ENCODE measurements at regions not wholly inside any gene's neighbourhood (a gene's known extent, or its start where the extent isn't known, plus 50 kb on each side); places are given as distances from the start of the nearest gene placed in this dataset.

- H3K27ac Mint-ChIP-seq (ENCODE audit: unreplicated experiment): peak overlapping the region; percentile 88
- Histone ChIP-seq H3K27me3 (ENCODE audit: insufficient read depth, low read length) (no peaks in the 10 kb centered on the region), H3K9me3 (ENCODE audit: insufficient read depth, low read depth, low read length) (no peaks in the 10 kb centered on the region), H2AFZ (ENCODE audit: low read depth, low read length) (no peak overlapping the region), H3K4me1 (ENCODE audit: insufficient read depth, low read length) (peaks cover 15% of the 10 kb centered on the region), H3K4me2 (ENCODE audit: low read length) (no peak overlapping the region), H3K9ac (ENCODE audit: low read length) (no peak overlapping the region), H4K20me1 (ENCODE audit: insufficient read depth, low read length) (no peaks in the 10 kb centered on the region), H3K27ac (ENCODE audit: low read depth, low read length) (peak overlapping the region; percentile 67), H3K79me2 (ENCODE audit: insufficient read depth, low read length) (no peaks in the 10 kb centered on the region), H3K36me3 (ENCODE audit: insufficient read depth, low read length) (no peaks in the 10 kb centered on the region), H3K4me3 (ENCODE audit: insufficient read depth, low read depth, low read length) (no peak overlapping the region)
- DNase-seq (ENCODE audit: low read depth): no peak
- H3K36me3 Mint-ChIP-seq (ENCODE audit: low read depth, unreplicated experiment): no peaks in the 10 kb centered on the region
- H3K4me1 Mint-ChIP-seq (ENCODE audit: low read depth, unreplicated experiment): peaks cover 6% of the 10 kb centered on the region
- peaks cover 1% of the 10 kb centered on the region for H3K27me3 Mint-ChIP-seq (ENCODE audit: low read depth, unreplicated experiment)
- FAIRE-seq: no peak
- H3K9me3 Mint-ChIP-seq (ENCODE audit: unreplicated experiment): peaks cover 4% of the 10 kb centered on the region
- TF ChIP-seq, protein P1, sequence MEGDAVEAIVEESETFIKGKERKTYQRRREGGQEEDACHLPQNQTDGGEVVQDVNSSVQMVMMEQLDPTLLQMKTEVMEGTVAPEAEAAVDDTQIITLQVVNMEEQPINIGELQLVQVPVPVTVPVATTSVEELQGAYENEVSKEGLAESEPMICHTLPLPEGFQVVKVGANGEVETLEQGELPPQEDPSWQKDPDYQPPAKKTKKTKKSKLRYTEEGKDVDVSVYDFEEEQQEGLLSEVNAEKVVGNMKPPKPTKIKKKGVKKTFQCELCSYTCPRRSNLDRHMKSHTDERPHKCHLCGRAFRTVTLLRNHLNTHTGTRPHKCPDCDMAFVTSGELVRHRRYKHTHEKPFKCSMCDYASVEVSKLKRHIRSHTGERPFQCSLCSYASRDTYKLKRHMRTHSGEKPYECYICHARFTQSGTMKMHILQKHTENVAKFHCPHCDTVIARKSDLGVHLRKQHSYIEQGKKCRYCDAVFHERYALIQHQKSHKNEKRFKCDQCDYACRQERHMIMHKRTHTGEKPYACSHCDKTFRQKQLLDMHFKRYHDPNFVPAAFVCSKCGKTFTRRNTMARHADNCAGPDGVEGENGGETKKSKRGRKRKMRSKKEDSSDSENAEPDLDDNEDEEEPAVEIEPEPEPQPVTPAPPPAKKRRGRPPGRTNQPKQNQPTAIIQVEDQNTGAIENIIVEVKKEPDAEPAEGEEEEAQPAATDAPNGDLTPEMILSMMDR (IDR thresholded peaks at IDR 0.05; ENCODE audit: insufficient read depth, low read depth, low read length): no peak
- no peak for TF ChIP-seq EZH2 (IDR thresholded peaks at IDR 0.05; ENCODE audit: insufficient read depth, low read length)
- H3K4me3 Mint-ChIP-seq (ENCODE audit: unreplicated experiment): no peak overlapping the region
Observed at GRCh38 chr3:3559786-3560185, 239.4 kb upstream of the LRRN1 start.

DNA sequence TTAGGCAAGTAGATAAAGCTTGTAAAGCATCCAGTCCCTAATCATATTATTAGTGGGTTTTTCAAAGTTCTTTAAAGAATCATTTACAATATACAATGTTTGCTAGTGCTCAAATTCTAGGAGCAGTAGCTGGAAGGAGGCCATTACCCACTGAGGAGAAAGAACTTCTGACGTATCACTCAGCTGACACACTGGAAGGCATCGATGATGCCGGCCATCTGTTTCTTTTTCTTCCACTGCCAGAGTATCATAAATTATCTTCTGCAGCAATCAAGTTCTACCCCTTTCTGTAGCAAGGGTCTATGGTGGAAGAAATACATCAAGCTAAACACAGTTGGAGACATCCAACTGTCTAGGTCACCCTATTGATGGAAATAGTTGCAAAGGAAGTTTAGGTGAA lies 243.2 kb upstream of the LRRN1 start:
- Histone ChIP-seq H3K9me3 (ENCODE audit: insufficient read depth, low read depth, low read length) (no peaks in the 10 kb centered on the region), H3K4me1 (ENCODE audit: insufficient read depth, low read length) (peaks cover 32% of the 10 kb centered on the region), H3K9ac (ENCODE audit: low read length) (no peak overlapping the region), H3K4me2 (ENCODE audit: low read length) (no peak overlapping the region), H4K20me1 (ENCODE audit: insufficient read depth, low read length) (no peaks in the 10 kb centered on the region), H2AFZ (ENCODE audit: low read depth, low read length) (no peak overlapping the region), H3K36me3 (ENCODE audit: insufficient read depth, low read length) (no peaks in the 10 kb centered on the region), H3K27me3 (ENCODE audit: insufficient read depth, low read length) (no peaks in the 10 kb centered on the region), H3K4me3 (ENCODE audit: insufficient read depth, low read depth, low read length) (no peak overlapping the region), H3K79me2 (ENCODE audit: insufficient read depth, low read length) (no peaks in the 10 kb centered on the region), H3K27ac (ENCODE audit: low read depth, low read length) (no peak overlapping the region)
- no peaks in the 10 kb centered on the region for H3K27me3 Mint-ChIP-seq (ENCODE audit: low read depth, unreplicated experiment)
- no peak for FAIRE-seq
- no peak overlapping the region for H3K4me3 Mint-ChIP-seq (ENCODE audit: unreplicated experiment)
- no peak overlapping the region for H3K27ac Mint-ChIP-seq (ENCODE audit: unreplicated experiment)
- peaks cover 6% of the 10 kb centered on the region for H3K4me1 Mint-ChIP-seq (ENCODE audit: low read depth, unreplicated experiment)
- H3K9me3 Mint-ChIP-seq (ENCODE audit: unreplicated experiment): peaks cover 2% of the 10 kb centered on the region
- peak; percentile 37 for DNase-seq (ENCODE audit: low read depth)
- TF ChIP-seq, protein P1 (IDR thresholded peaks at IDR 0.05; ENCODE audit: insufficient read depth, low read depth, low read length): no peak
- TF ChIP-seq EZH2 (IDR thresholded peaks at IDR 0.05; ENCODE audit: insufficient read depth, low read length): no peak
- no peaks in the 10 kb centered on the region for H3K36me3 Mint-ChIP-seq (ENCODE audit: low read depth, unreplicated experiment)

GRCh38 chr3:3553236-3553635 lies 246.0 kb upstream of the LRRN1 start:
- Mint-ChIP-seq H3K27ac (ENCODE audit: unreplicated experiment) (no peak overlapping the region), H3K36me3 (ENCODE audit: low read depth, unreplicated experiment) (no peaks in the 10 kb centered on the region), H3K27me3 (ENCODE audit: low read depth, unreplicated experiment) (no peaks in the 10 kb centered on the region), H3K9me3 (ENCODE audit: unreplicated experiment) (peaks cover 2% of the 10 kb centered on the region), H3K4me3 (ENCODE audit: unreplicated experiment) (no peak overlapping the region), H3K4me1 (ENCODE audit: low read depth, unreplicated experiment) (peaks cover 3% of the 10 kb centered on the region)
- DNase-seq (ENCODE audit: low read depth) (peak; percentile 63), FAIRE-seq (no peak)
- H3K27me3 ChIP-seq (ENCODE audit: insufficient read depth, low read length): no peaks in the 10 kb centered on the region
- H3K9me3 ChIP-seq (ENCODE audit: insufficient read depth, low read depth, low read length): no peaks in the 10 kb centered on the region
- no peak for TF ChIP-seq EZH2 (IDR thresholded peaks at IDR 0.05; ENCODE audit: insufficient read depth, low read length)
- TF ChIP-seq, protein P1 (IDR thresholded peaks at IDR 0.05; ENCODE audit: insufficient read depth, low read depth, low read length): no peak
- no peak overlapping the region for H2AFZ ChIP-seq (ENCODE audit: low read depth, low read length)
- H3K36me3 ChIP-seq (ENCODE audit: insufficient read depth, low read length): no peaks in the 10 kb centered on the region
- no peaks in the 10 kb centered on the region for H4K20me1 ChIP-seq (ENCODE audit: insufficient read depth, low read length)
- H3K4me3 ChIP-seq (ENCODE audit: insufficient read depth, low read depth, low read length): peak overlapping the region; percentile 26
- peak overlapping the region; percentile 72 for H3K4me2 ChIP-seq (ENCODE audit: low read length)
- H3K4me1 ChIP-seq (ENCODE audit: insufficient read depth, low read length): peaks cover 23% of the 10 kb centered on the region
- peak overlapping the region; percentile 69 for H3K27ac ChIP-seq (ENCODE audit: low read depth, low read length)
- H3K79me2 ChIP-seq (ENCODE audit: insufficient read depth, low read length): no peaks in the 10 kb centered on the region
- peak overlapping the region; percentile 41 for H3K9ac ChIP-seq (ENCODE audit: low read length)
